Psoas muscle (tissue), 7 donors: ENCODE measurements at regions not wholly inside any gene's neighbourhood (a gene's known extent, or its start where the extent isn't known, plus 50 kb on each side); places are given as distances from the start of the nearest gene placed in this dataset.
"Not testable (repeated sequence)": the region's sequence is repeated elsewhere in the genome, so short reads cannot be mapped to it uniquely, and the experiment has no call there.

Source experiments
- ATAC-seq, 4 donors: fragments of 200-7000 bp; cut with Tn5 transposase; one replicate each; pipeline ENCODE4 v1.9.1; 2020; ENCODE audit warnings: moderate library complexity in 3 of 4, mild to moderate bottlenecking in 2 of 4
- DNase-seq, 2 donors: peaks; one replicate each; pipeline ENCODE4 v3.0.0-alpha.2; 2020
- H3K27ac ChIP-seq: fragments of 200-600 bp; one replicate; pipeline ENCODE4 v1.8.0; 2022
- H3K27me3 ChIP-seq, 3 donors: fragments of 200-600 bp in 1 of 3; one replicate each; pipeline versions ENCODE4 v1.6.1 to v1.8.0; 2013 to 2022; ENCODE audit warnings: low read length in 2 of 3, mild to moderate bottlenecking in 2 of 3, moderate library complexity in 1 of 3; ENCODE audit not compliant: insufficient read depth in 3 of 3
- H3K36me3 ChIP-seq, 2 donors: fragments of 200-600 bp in 1 of 2; one replicate each; pipeline versions ENCODE4 v1.6.1 to v1.8.0; 2013 to 2022; ENCODE audit warnings: low read depth in 1 of 2, mild to moderate bottlenecking in 1 of 2, moderate library complexity in 1 of 2; ENCODE audit not compliant: insufficient read depth in 1 of 2
- H3K4me1 ChIP-seq: fragments of 200-600 bp; one replicate; pipeline ENCODE4 v1.8.0; 2022
- H3K4me3 ChIP-seq: fragments of 200-600 bp; one replicate; pipeline ENCODE4 v1.8.0; 2022; ENCODE audit warnings: mild to moderate bottlenecking
- H3K9me3 ChIP-seq: fragments of 200-600 bp; one replicate; pipeline ENCODE4 v1.8.0; 2022
- WGBS, 3 donors: extraction: QIAGEN DNeasy Blood & Tissue Kit; methylation state at CpG; one replicate each; pipeline versions ENCODE4 v1.1.6 to v1.1.7; 2013; 5-methylcytosine and 5-hydroxymethylcytosine counted together
- intact Hi-C, 2 donors: fragments of 100-400 bp; cut with DNase I; formaldehyde crosslinking; loops; one replicate each; pipeline versions ENCODE4 v1.11.0 to v1.14.2; 2022
- TF ChIP-seq, protein P1 (sequence below): fragments of 200-600 bp; IDR thresholded peaks from one replicate; pipeline ENCODE4 v1.8.0; 2022; ENCODE audit warnings: antibody characterized with exemption
- donor health status: healthy with polysubstance abuse.
- donor health status: DM: no; HTN: no; CAD: no; lungs with moderate emphysema.
- donor health status: Bipolar disorder and iron deficiency.
- donor health status: healthy.
- donor health status: DM: yes; HTN: yes; CAD: no.
- donor health status: DM: no; HTN: no; CAD: no.
- donor health status: DM: yes; HTN: yes; CAD: no.

DNA sequence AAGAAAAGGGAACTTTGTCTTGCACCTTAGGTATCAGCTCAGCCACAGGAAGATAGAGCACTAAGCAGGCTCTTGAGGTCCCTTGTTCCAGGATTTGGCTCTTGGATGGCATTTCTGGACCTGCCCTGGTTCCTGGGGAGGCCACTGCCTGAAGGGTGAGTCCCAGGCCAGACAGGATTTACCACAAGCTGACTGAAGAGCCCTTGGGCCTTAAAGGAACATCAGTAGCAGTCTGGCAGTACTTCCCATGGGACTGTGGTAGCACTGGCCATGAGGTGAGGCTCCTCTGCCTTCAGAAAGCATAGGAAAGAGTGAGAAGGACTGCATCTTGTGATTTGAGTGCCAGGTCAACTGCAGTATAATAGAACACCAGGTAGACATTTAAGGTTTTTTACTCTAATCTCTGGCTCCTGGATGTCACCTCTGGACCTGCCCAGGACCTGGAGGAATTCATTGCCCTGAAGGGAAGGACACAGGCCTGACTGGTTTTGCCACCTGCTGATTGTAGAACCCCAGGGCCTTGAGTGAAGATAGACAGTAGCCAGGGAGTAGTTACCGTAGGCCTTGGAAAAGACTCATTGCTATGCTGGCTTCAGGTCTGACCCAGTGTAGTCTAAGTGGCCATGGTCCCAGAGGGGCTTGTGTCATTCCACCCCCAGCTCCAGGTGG lies 154.4 kb upstream of the CREB1 start:
- ATAC-seq (no peak), DNase-seq (no peak)
- no peaks in the 10 kb centered on the region for H3K9me3 ChIP-seq
- no peaks in the 10 kb centered on the region for H3K36me3 ChIP-seq
- H3K4me1 ChIP-seq, result no peaks in the 10 kb centered on the region
- no peaks in the 10 kb centered on the region for H3K27me3 ChIP-seq
- no peak overlapping the region for H3K27ac ChIP-seq
- WGBS, 3 donors, result 85 to 100% (median 96%) methylated on average over 1 of the region's 1 CpG
- H3K4me3 ChIP-seq, result no peak overlapping the region
- TF ChIP-seq, protein P1, sequence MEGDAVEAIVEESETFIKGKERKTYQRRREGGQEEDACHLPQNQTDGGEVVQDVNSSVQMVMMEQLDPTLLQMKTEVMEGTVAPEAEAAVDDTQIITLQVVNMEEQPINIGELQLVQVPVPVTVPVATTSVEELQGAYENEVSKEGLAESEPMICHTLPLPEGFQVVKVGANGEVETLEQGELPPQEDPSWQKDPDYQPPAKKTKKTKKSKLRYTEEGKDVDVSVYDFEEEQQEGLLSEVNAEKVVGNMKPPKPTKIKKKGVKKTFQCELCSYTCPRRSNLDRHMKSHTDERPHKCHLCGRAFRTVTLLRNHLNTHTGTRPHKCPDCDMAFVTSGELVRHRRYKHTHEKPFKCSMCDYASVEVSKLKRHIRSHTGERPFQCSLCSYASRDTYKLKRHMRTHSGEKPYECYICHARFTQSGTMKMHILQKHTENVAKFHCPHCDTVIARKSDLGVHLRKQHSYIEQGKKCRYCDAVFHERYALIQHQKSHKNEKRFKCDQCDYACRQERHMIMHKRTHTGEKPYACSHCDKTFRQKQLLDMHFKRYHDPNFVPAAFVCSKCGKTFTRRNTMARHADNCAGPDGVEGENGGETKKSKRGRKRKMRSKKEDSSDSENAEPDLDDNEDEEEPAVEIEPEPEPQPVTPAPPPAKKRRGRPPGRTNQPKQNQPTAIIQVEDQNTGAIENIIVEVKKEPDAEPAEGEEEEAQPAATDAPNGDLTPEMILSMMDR, result no peak
- intact Hi-C loops, result no loop called here

DNA sequence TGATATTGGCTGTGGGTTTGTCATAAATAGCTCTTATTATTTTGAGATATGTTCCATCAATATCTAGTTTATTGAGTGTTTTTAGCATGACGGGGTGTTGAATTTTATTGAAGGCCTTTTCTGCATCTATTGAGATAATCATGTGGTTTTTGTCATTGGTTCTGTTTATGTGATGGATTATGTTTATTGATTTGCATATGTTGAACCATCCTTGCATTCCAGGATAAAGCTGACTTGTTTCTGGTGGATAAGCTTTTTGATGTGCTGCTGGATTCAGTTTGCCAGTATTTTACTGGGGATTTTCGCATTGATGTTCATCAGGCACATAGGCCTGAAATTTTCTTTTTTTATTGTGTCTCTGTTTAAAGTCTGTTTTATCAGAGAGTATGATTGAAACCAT lies 151.1 kb upstream of the CREB1 start:
- H3K9me3 ChIP-seq, intact Hi-C loops: not testable (repeated sequence)
- 85 to 94% (median 87%) methylated on average over 2 of the region's 2 CpGs for WGBS, 3 donors

DNA sequence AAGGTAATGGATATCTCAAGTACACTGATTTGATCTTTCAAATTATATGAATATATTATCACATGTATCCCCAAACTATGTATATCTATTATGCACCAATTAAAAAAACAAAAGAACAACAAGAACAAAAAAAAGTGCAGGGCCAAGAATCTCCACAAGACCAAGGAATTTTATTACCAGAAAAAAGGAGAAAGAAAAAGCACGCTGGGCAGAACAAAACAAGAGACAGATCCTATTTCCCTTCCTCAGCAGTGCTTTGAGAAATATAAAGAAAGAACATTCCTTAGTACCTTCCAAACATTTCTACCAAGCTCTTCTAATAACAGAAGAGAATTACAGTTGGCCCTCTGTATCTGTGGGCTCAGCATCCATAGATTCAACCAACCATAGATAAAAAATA lies 144.7 kb upstream of the CREB1 start:
- no peaks in the 10 kb centered on the region for H3K9me3 ChIP-seq
- intact Hi-C loops, result no loop called here
- WGBS, 3 donors, result 33 to 52% (median 48%) methylated on average over 1 of the region's 1 CpG
- TF ChIP-seq, protein P1, result no peak
- ATAC-seq, result no peak
- H3K27ac ChIP-seq, result no peak overlapping the region
- no peaks in the 10 kb centered on the region for H3K4me1 ChIP-seq
- DNase-seq, result no peak
- no peaks in the 10 kb centered on the region for H3K27me3 ChIP-seq
- no peaks in the 10 kb centered on the region for H3K36me3 ChIP-seq
- no peak overlapping the region for H3K4me3 ChIP-seq

More for the DNA sequence above, 151.1 kb upstream of the CREB1 start:
- not testable (repeated sequence) for DNase-seq, H3K27me3 ChIP-seq, H3K27ac ChIP-seq, H3K4me3 ChIP-seq, ATAC-seq, H3K36me3 ChIP-seq, H3K4me1 ChIP-seq

DNA sequence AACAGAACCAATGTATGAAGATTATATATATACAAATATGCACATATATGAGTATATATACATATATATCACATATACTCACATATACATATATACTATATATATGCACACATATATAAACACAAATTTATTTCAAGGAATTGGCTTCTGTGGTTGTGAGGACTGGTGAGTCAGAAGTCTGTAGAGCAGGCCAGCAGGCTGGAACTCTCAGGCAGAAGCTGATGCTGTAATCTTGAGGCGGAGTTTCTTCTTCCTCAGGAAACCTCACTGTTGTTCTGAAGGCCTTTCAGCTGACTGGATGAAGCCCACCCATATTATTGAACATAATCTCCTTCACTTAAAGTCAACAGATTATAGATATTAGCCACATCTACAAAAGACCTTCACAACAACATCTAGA lies 143.9 kb upstream of the CREB1 start:
- TF ChIP-seq, protein P1, result no peak
- ATAC-seq (no peak), DNase-seq (no peak)
- Histone ChIP-seq H3K9me3 (no peaks in the 10 kb centered on the region), H3K36me3 (no peaks in the 10 kb centered on the region), H3K27ac (no peak overlapping the region), H3K4me3 (no peak overlapping the region), H3K4me1 (no peaks in the 10 kb centered on the region), H3K27me3 (no peaks in the 10 kb centered on the region)
- 88 to 91% (median 88%) methylated on average over 1 of the region's 1 CpG for WGBS, 3 donors
- intact Hi-C loops, result no loop called here

DNA sequence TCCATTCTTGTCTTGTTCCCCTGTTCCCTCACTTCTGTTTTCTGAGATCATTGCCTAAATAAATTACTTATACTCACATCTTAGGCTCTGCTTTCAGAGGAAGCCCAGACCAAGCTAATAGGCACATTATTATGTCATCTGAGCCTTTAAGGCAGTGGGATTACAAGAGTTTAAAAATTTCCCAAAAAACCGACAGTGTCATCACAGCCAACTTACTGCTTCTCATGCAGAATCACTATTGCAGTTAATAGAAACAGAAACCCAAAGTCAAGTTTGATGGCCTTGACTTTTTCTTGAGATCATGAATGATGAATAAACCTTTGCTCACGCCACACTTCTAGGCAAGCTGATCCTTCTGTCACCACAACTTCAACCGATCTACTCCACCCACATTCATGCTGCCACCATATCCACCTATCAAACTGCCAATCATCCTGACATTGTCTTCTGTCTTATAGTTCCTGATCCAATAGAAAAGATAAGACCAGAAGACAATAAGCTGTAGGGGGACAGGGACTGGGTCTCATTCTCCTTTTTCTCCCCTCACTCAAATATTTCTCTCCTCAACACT lies 142.7 kb upstream of the CREB1 start:
- ATAC-seq (no peak), DNase-seq (no peak)
- Histone ChIP-seq H3K4me1 (no peaks in the 10 kb centered on the region), H3K27ac (no peak overlapping the region), H3K36me3 (no peaks in the 10 kb centered on the region), H3K4me3 (no peak overlapping the region), H3K27me3 (no peaks in the 10 kb centered on the region), H3K9me3 (no peaks in the 10 kb centered on the region)
- 63 to 79% (median 69%) methylated on average over 3 of the region's 3 CpGs for WGBS, 3 donors
- TF ChIP-seq, protein P1, result no peak
- intact Hi-C loops, result no loop called here
